Motor neuron (in vitro differentiated cells): ENCODE measurements at regions not wholly inside any gene's neighbourhood (a gene's known extent, or its start where the extent isn't known, plus 50 kb on each side); places are given as distances from the start of the nearest gene placed in this dataset.
"Not testable (repeated sequence)": the region's sequence is repeated elsewhere in the genome, so short reads cannot be mapped to it uniquely, and the experiment has no call there.

ENCODE experiments used
- ATAC-seq, 8 experiments: fragments of 200-7000 bp; cut with Tn5 transposase; replicated peaks in 6 of 8; 2 replicates each; pipeline ENCODE4 v1.8.0; 2021; ENCODE audit warnings: mild to moderate bottlenecking in 8 of 8, moderate library complexity in 8 of 8
- H3K27ac ChIP-seq, 2 donors: fragments of 250-450 bp; sonication (Bioruptor Pico); 2 replicates each; pipeline ENCODE4 v1.9.0; 2021; ENCODE audit warnings: antibody characterized with exemption in 2 of 2, mild to moderate bottlenecking in 2 of 2, moderate library complexity in 1 of 2
- H3K4me1 ChIP-seq, 2 donors: fragments of 250-450 bp; sonication (Bioruptor Pico); replicated peaks in 1 of 2; 2 replicates each; pipeline ENCODE4 v1.6.1; 2021; ENCODE audit warnings: antibody characterized with exemption in 2 of 2, mild to moderate bottlenecking in 2 of 2, moderate library complexity in 1 of 2
- H3K4me3 ChIP-seq, 5 donors: fragments of 250-450 bp; sonication (Bioruptor Pico); 2 replicates each; pipeline ENCODE4 v1.9.0; 2021; ENCODE audit warnings: antibody characterized with exemption in 5 of 5, mild to moderate bottlenecking in 5 of 5, moderate library complexity in 4 of 5
- WGBS, 10 experiments: fragments of 450-650 bp; shearing (Covaris generic); methylation state at CpG; one replicate each; pipeline ENCODE4 v1.0.0; 2022; 5-methylcytosine and 5-hydroxymethylcytosine counted together
- in situ Hi-C, 9 experiments: fragments of 400-800 bp; cut with MboI; loops; one replicate each; pipeline ENCODE4 v1.15.0; 2021; ENCODE audit warnings: low sequenced_read_pairs in 9 of 9, low pct_unique_long_range_greater_than_20kb in 2 of 9; ENCODE audit not compliant: unreplicated experiment in 9 of 9

DNA sequence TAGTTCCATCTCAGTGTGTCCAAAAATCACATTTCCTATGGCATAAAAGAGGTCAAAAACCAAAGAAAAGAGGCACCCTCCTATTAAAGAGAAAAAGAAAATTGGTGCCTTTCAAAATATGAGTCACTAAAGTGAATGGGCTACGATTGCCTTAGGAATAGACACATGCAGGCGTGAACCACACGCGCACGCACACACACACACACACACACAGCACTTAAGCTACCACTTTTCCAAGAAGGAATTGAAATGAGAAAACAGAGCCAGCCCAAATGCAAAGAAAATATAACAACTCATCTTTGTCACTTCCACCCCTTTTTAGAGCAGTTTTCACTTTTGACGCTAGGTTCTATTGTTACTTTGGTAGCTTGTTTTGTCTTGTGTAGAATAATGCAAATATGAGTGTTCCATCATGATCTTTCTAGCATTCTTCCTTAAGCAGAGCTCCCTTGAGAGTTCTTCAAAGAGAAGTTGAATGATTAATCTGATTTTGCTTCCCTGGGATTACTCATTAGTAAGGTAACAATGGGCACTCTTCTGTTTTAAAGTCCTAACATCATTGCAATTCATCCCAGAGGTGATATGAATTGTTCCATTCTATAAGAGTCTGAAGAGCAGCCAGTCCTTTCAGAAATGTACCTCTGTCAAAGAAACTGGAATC is 239.2 kb upstream of the GNPDA2 start:
- in situ Hi-C loops: no loop called here
- ATAC-seq: peak in 3 of 8 experiments; percentile 27 to 72 (median 68)
- H3K4me3 ChIP-seq: no peak overlapping the region

DNA sequence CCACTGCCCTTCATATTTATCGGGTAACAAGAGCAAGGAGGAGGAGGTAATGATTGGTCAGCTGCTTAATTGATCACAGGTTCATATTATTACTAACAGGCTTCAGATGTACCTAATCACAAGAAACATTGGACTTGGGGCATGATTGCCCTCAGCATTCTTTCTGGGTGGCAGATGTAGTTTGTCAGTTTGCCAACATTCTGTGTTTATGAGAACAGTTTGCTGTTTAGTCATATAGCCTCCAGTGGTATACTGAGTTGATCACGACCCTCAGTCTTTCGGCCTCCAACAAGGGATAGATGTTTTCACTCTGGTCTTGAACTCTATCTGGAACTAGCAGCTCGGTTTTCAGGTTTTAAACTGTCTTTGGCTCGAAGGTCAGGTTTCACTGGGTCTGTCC is 237.7 kb upstream of the GNPDA2 start:
- 0 to 100% (median 77%) methylated on average over 1 to 5 of the region's 5 CpGs for WGBS, 10 experiments
- in situ Hi-C loops, H3K4me1 ChIP-seq, H3K27ac ChIP-seq, ATAC-seq, H3K4me3 ChIP-seq: not testable (repeated sequence)

More for the DNA sequence above, 239.2 kb upstream of the GNPDA2 start:
- Histone ChIP-seq H3K27ac (no peak overlapping the region), H3K4me1 (peaks cover 4% of the 10 kb centered on the region in 2 donors)
- WGBS, 10 experiments: 0 to 64% (median 14%) methylated on average over 1 to 6 of the region's 6 CpGs; no CpG with 5 or more reads in 2 of the 10 experiments

DNA sequence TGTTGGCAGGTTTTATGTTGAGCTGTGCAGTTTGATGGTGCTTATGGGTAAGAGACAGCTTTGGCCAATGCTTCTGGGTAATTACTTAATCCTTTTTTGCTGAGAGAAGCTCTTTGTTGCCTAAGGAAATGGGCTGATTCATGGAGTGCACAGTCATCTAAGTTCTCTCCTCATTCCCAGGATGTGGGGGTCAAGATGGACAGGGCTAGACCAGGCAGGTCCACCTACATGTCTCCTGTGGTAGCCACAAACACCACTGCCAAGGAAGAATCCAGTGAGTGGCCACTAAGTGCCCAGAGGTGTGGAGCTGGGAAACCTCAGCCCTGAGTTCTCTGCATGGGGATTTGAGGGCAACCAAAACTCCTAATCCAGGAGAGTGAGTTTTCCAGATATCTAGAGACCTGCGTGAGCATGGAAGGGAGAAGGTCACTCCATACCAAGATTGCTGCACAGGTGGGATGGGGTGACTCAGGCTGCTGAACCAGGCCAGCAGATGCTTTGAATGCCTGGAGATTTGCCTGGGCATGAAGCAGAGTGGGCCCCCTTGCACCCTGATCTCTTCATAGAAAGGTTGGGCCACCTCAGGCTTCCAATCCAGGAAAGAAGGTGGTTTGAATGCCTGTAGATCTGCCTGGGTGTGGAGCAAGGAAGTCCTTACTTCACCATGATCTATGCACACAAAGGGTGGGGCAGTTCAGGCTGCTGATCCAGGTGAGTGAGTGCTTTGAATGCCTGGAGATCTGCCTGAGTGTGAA is 234.8 kb upstream of the GNPDA2 start:
- in situ Hi-C loops: no loop called here
- H3K4me3 ChIP-seq: no peak overlapping the region
- no peak for ATAC-seq
- peaks cover 4% of the 10 kb centered on the region in 2 donors for H3K4me1 ChIP-seq
- WGBS, 10 experiments: 0 to 100% (median 86%) methylated on average over 1 of the region's 1 CpG; no CpG with 5 or more reads in 7 of the 10 experiments
- H3K27ac ChIP-seq: no peak overlapping the region

DNA sequence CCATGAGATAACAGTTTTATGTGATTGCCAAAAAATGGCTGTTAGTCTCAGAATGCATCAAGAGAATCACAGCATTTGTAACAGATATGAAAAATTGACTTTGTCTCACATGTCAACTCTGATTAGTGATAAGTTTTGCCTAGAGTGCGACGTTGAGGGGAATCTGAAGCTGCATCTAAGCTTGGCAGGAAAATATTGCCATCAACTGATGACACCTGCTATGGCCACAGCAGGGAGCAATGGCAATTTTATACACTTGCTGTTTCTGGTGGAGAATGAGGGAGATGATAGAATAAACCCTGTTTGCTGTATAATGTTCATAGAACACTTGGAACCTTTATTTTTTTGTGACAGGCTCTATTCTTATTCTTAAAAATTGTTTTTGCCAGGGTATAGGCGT is 205.4 kb upstream of the GNPDA2 start:
- Histone ChIP-seq H3K27ac (no peak overlapping the region), H3K4me1 (peaks cover 3% of the 10 kb centered on the region in 2 donors), H3K4me3 (no peak overlapping the region)
- no peak for ATAC-seq
- in situ Hi-C loops: no loop called here
- 25 to 100% (median 82%) methylated on average over 1 to 3 of the region's 3 CpGs for WGBS, 10 experiments

- in situ Hi-C loops: no loop called here
- ATAC-seq: no peak
- Histone ChIP-seq H3K27ac (no peak overlapping the region), H3K4me1 (peaks cover 3% of the 10 kb centered on the region in 2 donors), H3K4me3 (no peak overlapping the region)
- 33 to 92% (median 78%) methylated on average over 1 to 2 of the region's 2 CpGs; no CpG with 5 or more reads in 1 of the 10 experiments for WGBS, 10 experiments
Observed at GRCh38 chr4:44928785-44929184, 202.4 kb upstream of the GNPDA2 start.

GRCh38 chr4:44927399-44928380 is 201.3 kb upstream of the GNPDA2 start:
- H3K4me1 ChIP-seq: peaks cover 3% of the 10 kb centered on the region in 2 donors
- in situ Hi-C loops: no loop called here
- WGBS, 10 experiments: 16 to 94% (median 49%) methylated on average over 1 to 4 of the region's 4 CpGs
- no peak overlapping the region for H3K27ac ChIP-seq
- H3K4me3 ChIP-seq: no peak overlapping the region
- ATAC-seq: peak in 4 of 8 experiments; percentile 21 to 79 (median 78)

GRCh38 chr4:44916411-44916810 is 190.1 kb upstream of the GNPDA2 start:
- 0 to 39% (median 15%) methylated on average over 1 to 3 of the region's 3 CpGs for whole genome bisulfite sequencing, 10 experiments
- Histone ChIP-seq H3K27ac (no peak overlapping the region), H3K4me3 (no peak overlapping the region), H3K4me1 (peaks cover 0 to 14% of the 10 kb centered on the region in 2 donors)
- in situ Hi-C loops: loop anchor here in 1 of 9 experiments (25.0 kb wide), 1 partner anchor 154 kb away; no protein-coding TSS in a partner anchor
- ATAC-seq: peak in 7 of 8 experiments; percentile 34 to 97 (median 52)

DNA sequence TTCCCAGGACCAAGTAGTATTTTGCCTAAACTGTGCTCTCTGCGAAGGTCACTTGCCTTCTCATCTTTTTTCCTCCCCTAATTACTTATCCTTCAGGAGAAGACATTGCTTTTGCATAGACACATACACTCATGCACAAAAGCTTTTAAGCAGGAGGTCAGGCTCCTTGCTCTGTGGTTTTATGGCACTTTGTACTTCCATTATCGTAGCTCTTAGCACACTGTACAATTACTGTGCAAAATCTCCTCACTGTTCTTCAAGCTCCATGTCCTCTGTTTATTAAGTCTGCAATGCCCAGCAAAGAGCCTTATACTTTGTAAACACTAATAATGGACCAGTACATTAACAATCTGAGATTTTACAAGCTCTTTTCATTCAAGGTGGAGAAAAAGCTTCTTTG is 188.4 kb upstream of the GNPDA2 start:
- no peak overlapping the region for H3K27ac ChIP-seq
- in situ Hi-C loops: loop anchor here in 1 of 9 experiments (25.0 kb wide), 1 partner anchor 152 kb away; no protein-coding TSS in a partner anchor
- peak in 3 of 8 experiments; percentile 27 to 55 (median 49) for ATAC-seq
- WGBS, 10 experiments: 17 to 100% (median 69%) methylated on average over 1 to 2 of the region's 2 CpGs; no CpG with 5 or more reads in 1 of the 10 experiments
- H3K4me3 ChIP-seq: no peak overlapping the region
- peaks cover 0 to 14% of the 10 kb centered on the region in 2 donors for H3K4me1 ChIP-seq

DNA sequence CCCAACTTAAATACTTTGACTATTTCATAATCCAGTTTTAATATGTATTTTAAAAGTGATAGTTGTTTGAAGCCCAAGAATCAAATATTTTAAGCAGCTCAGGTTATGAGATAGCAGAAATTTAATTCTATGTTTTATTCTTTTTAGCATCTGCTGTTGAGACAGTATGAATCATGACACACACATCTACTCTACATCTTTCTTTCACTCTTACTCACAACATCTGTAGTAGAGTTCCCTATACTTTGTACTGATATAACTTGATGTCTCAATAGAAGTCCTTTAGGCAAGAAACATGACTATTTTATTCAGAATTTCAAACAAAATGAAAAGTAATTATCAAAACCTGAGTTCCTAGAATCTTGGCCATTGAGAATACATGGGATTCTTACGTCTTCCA is 187.9 kb upstream of the GNPDA2 start:
- H3K27ac ChIP-seq: no peak overlapping the region
- 100% methylated on average over 1 of the region's 1 CpG; no CpG with 5 or more reads in 6 of the 10 experiments for WGBS, 10 experiments
- ATAC-seq: no peak
- in situ Hi-C loops: loop anchor here in 1 of 9 experiments (25.0 kb wide), 1 partner anchor 152 kb away; no protein-coding TSS in a partner anchor
- no peak overlapping the region for H3K4me3 ChIP-seq
- H3K4me1 ChIP-seq: peaks cover 0 to 14% of the 10 kb centered on the region in 2 donors

DNA sequence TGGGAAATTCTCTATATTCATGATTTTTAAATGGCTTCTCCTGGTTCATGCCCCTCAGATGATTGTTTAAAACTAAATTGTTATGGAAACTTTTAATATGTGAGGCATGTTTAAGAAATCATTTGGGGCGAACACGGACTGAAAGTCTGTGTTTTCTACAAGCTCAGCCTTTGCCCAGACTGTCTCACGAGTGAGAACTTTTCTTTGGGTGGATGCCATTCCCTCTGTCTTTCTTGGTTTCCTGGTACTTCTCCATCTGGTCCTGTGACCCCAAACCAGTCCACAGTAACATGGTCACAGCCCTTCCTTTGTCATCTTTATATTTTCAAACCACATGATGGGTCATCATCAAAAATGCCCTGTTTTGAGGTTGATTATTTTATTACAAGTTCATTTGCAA is 186.6 kb upstream of the GNPDA2 start:
- ATAC-seq: no peak
- 0 to 100% (median 88%) methylated on average over 1 to 3 of the region's 3 CpGs; no CpG with 5 or more reads in 1 of the 10 experiments for WGBS, 10 experiments
- Histone ChIP-seq H3K4me3 (no peak overlapping the region), H3K27ac (no peak overlapping the region), H3K4me1 (peaks cover 0 to 14% of the 10 kb centered on the region in 2 donors)
- in situ Hi-C loops: loop anchor here in 1 of 9 experiments (25.0 kb wide), 1 partner anchor 151 kb away; no protein-coding TSS in a partner anchor

DNA sequence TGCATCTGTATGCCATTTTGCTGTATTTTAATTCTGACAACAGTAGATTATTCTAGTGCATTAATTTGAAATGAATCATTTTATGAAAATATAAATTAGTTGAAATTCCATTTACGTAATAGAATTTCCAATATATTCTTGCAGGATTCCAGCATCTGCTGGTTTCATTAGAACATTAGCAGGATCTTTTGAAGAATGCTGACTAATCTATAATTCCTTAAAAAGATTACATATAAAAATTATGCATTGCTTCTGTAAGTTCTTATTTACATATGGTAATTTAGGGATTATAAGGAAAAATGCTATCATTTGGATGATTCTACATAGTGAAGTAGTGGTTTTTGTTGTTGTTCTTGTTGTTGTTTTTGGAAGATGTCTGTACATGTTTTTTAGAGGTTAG is 182.2 kb upstream of the GNPDA2 start:
- in situ Hi-C loops: loop anchor here in 1 of 9 experiments (25.0 kb wide), 1 partner anchor 146 kb away; no protein-coding TSS in a partner anchor
- no peak overlapping the region for H3K4me3 ChIP-seq
- 11 to 100% (median 83%) methylated on average over 1 of the region's 1 CpG for WGBS, 10 experiments
- peaks cover 0 to 3% of the 10 kb centered on the region in 2 donors for H3K4me1 ChIP-seq
- H3K27ac ChIP-seq: no peak overlapping the region
- ATAC-seq: no peak

DNA sequence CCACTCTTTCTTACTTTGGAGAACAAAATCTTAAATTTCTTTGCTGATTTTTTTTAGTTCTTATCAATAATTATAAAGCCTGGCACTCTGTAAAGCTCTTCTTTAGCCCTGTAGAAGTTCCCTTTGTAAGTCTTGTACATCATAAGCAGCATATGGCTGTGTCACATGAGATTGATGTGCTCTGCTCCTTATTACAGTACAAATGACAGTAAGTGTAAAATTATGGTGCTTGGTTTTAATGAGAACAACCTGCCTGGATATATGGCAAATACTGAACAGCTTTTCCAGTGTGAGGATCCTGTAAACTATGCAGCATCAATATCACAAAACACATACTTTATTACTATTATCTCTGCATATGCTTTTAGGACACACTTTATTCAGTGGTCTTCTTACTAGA is 145.9 kb upstream of the GNPDA2 start:
- no peak overlapping the region for H3K27ac ChIP-seq
- H3K4me3 ChIP-seq: no peak overlapping the region
- peak in 5 of 8 experiments; percentile 16 to 89 (median 83) for ATAC-seq
- peaks cover 0 to 35% of the 10 kb centered on the region in 2 donors for H3K4me1 ChIP-seq
- in situ Hi-C loops: no loop called here
